ENCODE measurements at regions not wholly inside any gene's neighbourhood (a gene's known extent, or its start where the extent isn't known, plus 50 kb on each side); places are given as distances from the start of the nearest gene placed in this dataset.
"Not testable (repeated sequence)": the region's sequence is repeated elsewhere in the genome, so short reads cannot be mapped to it uniquely, and the experiment has no call there.

- no peak for DNase-seq (ENCODE audit: low read depth)
Observed at GRCh38 chr3:61493339-61493738, 68.0 kb upstream of the PTPRG start.

DNA sequence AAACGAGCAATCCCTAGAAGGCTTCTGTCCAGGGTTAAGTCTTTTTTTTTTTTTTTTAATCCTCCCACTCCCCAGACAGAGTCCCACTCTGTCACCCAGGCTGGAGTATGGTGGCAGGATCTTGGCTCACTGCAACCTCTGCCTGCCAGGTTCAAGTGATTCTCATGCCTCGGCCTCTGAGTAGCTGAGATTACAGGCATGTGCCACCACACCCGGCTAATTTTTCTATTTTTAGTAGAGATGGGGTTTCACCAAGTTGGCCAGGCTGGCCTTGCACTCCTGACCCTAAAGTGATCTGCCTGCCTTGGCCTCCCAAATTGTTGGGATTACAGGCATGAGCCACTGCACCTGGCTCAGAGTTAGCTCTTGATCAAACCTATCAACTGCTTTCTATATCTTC lies 67.1 kb upstream of the PTPRG start:
- not testable (repeated sequence) for H3K4me3 ChIP-seq (ENCODE audit: low read depth, low read length); DNase-seq (ENCODE audit: low read depth)

More at GRCh38 chr3:61493339-61493738, 68.0 kb upstream of the PTPRG start:
- no peak overlapping the region for H3K4me3 ChIP-seq (ENCODE audit: low read depth, low read length)

GRCh38 chr3:61497463-61497862 lies 63.9 kb upstream of the PTPRG start:
- H3K4me3 ChIP-seq (ENCODE audit: low read depth, low read length): no peak overlapping the region
- DNase-seq (ENCODE audit: low read depth): no peak

GRCh38 chr3:61505197-61505596 lies 56.2 kb upstream of the PTPRG start:
- DNase-seq (ENCODE audit: low read depth): no peak

GRCh38 chr3:61507946-61508345 lies 53.4 kb upstream of the PTPRG start:
- no peak overlapping the region for H3K4me3 ChIP-seq (ENCODE audit: low read depth, low read length)
- DNase-seq (ENCODE audit: low read depth): no peak

More at GRCh38 chr3:61505197-61505596, 56.2 kb upstream of the PTPRG start:
- H3K4me3 ChIP-seq (ENCODE audit: low read depth, low read length): no peak overlapping the region

Measured in skeletal muscle cell (primary cell).